ENCODE measurements at regions not wholly inside any gene's neighbourhood (a gene's known extent, or its start where the extent isn't known, plus 50 kb on each side); places are given as distances from the start of the nearest gene placed in this dataset.

DNA sequence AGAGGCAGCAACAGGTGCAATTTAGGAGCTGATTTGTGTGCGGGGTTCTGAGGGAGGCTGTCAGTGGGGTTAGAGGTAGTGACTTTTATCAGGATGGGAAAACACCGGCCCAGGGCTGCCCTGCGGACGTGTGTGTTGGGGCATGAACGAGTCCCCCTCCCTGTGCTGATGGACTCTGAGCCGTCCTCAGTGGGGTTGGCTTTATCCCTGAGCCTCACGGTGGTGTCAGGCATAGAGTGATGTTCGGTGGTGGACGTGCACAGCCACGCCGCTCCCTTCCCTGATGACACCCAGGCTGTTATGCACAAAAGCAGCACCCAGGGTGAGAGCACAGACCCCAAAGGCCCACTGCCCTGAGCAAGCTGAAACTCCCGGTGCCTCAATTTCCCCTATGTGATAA lies 809.1 kb downstream of the BRD1 start:
- no peak overlapping the region for H3K27ac ChIP-seq
- WGBS, 5 donors: 82 to 92% (median 85%) methylated on average over 8 to 12 of the region's 12 CpGs
- H3K36me3 ChIP-seq: no peaks in the 10 kb centered on the region
- no peaks in the 10 kb centered on the region for H3K9me3 ChIP-seq
- peak; percentile 58 for DNase-seq
- TF ChIP-seq, protein P1, sequence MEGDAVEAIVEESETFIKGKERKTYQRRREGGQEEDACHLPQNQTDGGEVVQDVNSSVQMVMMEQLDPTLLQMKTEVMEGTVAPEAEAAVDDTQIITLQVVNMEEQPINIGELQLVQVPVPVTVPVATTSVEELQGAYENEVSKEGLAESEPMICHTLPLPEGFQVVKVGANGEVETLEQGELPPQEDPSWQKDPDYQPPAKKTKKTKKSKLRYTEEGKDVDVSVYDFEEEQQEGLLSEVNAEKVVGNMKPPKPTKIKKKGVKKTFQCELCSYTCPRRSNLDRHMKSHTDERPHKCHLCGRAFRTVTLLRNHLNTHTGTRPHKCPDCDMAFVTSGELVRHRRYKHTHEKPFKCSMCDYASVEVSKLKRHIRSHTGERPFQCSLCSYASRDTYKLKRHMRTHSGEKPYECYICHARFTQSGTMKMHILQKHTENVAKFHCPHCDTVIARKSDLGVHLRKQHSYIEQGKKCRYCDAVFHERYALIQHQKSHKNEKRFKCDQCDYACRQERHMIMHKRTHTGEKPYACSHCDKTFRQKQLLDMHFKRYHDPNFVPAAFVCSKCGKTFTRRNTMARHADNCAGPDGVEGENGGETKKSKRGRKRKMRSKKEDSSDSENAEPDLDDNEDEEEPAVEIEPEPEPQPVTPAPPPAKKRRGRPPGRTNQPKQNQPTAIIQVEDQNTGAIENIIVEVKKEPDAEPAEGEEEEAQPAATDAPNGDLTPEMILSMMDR (IDR thresholded peaks at IDR 0.05 in 8 of 11, conservative IDR thresholded peaks at IDR 0.05 in 3 of 11): no peak
- TF ChIP-seq POLR2A (IDR thresholded peaks at IDR 0.05): no peak
- TF ChIP-seq POLR2AphosphoS5 (IDR thresholded peaks at IDR 0.05): no peak
- intact Hi-C loops (cut with DNase I; ENCODE audit: low total_unique reads): no loop called here
- peaks cover 0 to 20% (median 3%) of the 10 kb centered on the region in 6 donors for H3K4me1 ChIP-seq
- no peak overlapping the region for H3K4me3 ChIP-seq
- peaks cover 0 to 10% (median 0%) of the 10 kb centered on the region in 7 donors for H3K27me3 ChIP-seq (replicated peaks in 1 of 7)

DNA sequence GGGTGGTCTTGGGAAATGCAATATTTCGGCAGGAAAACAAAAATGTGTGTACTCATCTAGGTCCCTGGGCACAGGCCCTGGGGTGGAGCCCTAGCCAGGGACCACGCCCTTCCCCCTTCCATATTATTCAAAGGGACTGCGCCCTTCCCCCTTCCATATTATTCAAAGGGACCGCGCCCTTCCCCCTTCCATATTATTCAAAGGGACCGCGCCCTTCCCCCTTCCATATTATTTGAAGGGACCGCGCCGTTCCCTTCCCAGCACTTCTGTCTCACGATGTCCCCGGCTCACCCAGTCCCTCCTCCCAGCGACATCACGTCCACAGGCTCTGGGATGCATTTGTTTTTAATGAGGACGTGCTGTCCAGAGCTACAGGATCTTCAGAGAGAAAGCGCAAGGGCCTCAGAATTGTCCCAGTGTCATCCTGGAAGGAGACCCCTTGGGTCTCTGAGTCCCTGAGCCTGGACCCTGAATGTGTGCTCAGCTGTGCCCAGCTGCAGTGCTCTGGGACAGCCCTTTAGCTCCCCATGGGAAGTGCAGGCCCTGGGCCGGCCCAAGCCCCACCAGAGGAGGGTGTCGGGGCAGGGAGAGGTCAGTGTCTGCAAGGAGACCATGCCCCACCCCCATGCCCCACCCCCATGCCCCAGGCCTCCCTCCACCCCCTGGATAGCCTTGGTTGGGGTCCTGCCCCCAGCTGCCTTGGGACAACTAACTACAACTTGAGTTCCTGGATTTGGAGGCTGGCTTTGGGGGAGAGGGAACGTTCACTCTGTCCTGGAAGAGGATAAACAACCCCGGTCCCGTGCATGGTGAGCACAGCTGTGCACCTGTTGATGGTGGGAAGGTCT lies 810.0 kb downstream of the BRD1 start:
- WGBS, 5 donors: 74 to 83% (median 77%) methylated on average over 19 to 21 of the region's 21 CpGs
- no peak overlapping the region for H3K4me3 ChIP-seq
- H3K36me3 ChIP-seq: no peaks in the 10 kb centered on the region
- DNase-seq: peak; percentile 53
- peaks cover 0 to 20% (median 3%) of the 10 kb centered on the region in 6 donors for H3K4me1 ChIP-seq
- H3K27me3 ChIP-seq (replicated peaks in 1 of 7): peaks cover 0 to 5% (median 0%) of the 10 kb centered on the region in 7 donors
- intact Hi-C loops (cut with DNase I; ENCODE audit: low total_unique reads): no loop called here
- H3K9me3 ChIP-seq: no peaks in the 10 kb centered on the region
- no peak overlapping the region for H3K27ac ChIP-seq
- no peak for TF ChIP-seq POLR2AphosphoS5 (IDR thresholded peaks at IDR 0.05)
- no peak for TF ChIP-seq POLR2A (IDR thresholded peaks at IDR 0.05)
- TF ChIP-seq, protein P1 (IDR thresholded peaks at IDR 0.05 in 8 of 11, conservative IDR thresholded peaks at IDR 0.05 in 3 of 11): no peak

DNA sequence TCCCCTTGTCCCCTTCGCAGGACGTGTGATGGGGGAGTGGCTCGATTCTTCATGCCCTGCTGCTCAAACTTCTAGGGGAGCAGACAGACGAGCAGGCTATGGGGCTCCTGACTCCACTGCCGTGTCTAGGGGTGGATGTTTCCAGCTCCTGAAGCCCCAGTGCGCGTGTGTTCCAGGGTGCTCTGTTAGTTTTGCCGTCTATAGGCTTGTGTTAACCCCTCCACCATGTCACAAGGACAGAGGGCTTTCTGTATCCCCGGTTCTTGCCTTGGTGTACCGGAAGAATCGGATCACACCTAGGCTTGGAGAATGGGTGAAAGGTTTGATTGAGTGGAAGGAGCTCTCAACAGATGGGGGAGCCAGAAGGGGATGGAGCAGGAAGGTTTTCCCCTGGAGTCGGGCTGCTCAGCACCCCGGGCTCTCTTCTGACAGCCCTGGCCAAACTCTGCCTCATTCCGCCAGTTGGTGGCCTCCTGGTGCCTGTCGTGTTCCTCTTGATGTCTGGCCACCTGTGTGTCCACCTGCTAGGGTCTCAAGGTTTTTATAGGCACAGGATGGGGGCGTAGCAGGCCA lies 810.7 kb downstream of the BRD1 start:
- Histone ChIP-seq H3K27ac (peak overlapping the region in 4 of 8 donors; percentile 32 to 55 (median 46)), H3K27me3 (replicated peaks in 1 of 7) (peaks cover 0 to 5% (median 0%) of the 10 kb centered on the region in 7 donors), H3K36me3 (no peaks in the 10 kb centered on the region), H3K9me3 (no peaks in the 10 kb centered on the region), H3K4me3 (no peak overlapping the region), H3K4me1 (peaks cover 0 to 20% (median 3%) of the 10 kb centered on the region in 6 donors)
- peak; percentile 19 for DNase-seq
- TF ChIP-seq, protein P1 (IDR thresholded peaks at IDR 0.05 in 8 of 11, conservative IDR thresholded peaks at IDR 0.05 in 3 of 11): no peak
- TF ChIP-seq POLR2A (IDR thresholded peaks at IDR 0.05) (no peak), POLR2AphosphoS5 (IDR thresholded peaks at IDR 0.05) (no peak)
- 70 to 82% (median 77%) methylated on average over 14 to 16 of the region's 16 CpGs for WGBS, 5 donors
- intact Hi-C loops (cut with DNase I; ENCODE audit: low total_unique reads): no loop called here

Data from spleen (tissue), 11 donors.